ENCODE measurements at regions not wholly inside any gene's neighbourhood (a gene's known extent, or its start where the extent isn't known, plus 50 kb on each side); places are given as distances from the start of the nearest gene placed in this dataset.
"Not testable (repeated sequence)": the region's sequence is repeated elsewhere in the genome, so short reads cannot be mapped to it uniquely, and the experiment has no call there.

- DNase-seq: not testable (repeated sequence)
Observed at GRCh38 chr6:126673749-126674148, 333.8 kb downstream of the CENPW start.

GRCh38 chr6:126682440-126682839 lies 342.5 kb downstream of the CENPW start:
- no peak for DNase-seq

- no peak for DNase-seq
Observed at GRCh38 chr6:126685182-126685581, 345.3 kb downstream of the CENPW start.

GRCh38 chr6:126696921-126697693 lies 357.2 kb downstream of the CENPW start:
- DNase-seq: peak; percentile 41

- DNase-seq: no peak
Observed at GRCh38 chr6:126698732-126699240, 358.9 kb downstream of the CENPW start.

- DNase-seq: peak; percentile 16
Observed at GRCh38 chr6:126701676-126702560, 362.0 kb downstream of the CENPW start.

GRCh38 chr6:126716032-126716431 lies 376.1 kb downstream of the CENPW start:
- no peak for DNase-seq

- DNase-seq: no peak
Observed at GRCh38 chr6:126716826-126717509, 377.1 kb downstream of the CENPW start.

- no peak for DNase-seq
Observed at GRCh38 chr6:126718600-126719327, 378.8 kb downstream of the CENPW start.

GRCh38 chr6:126720304-126720703 lies 380.4 kb downstream of the CENPW start:
- no peak for DNase-seq

GRCh38 chr6:126721581-126722160 lies 381.8 kb downstream of the CENPW start:
- no peak for DNase-seq

GRCh38 chr6:126722411-126722810 lies 382.5 kb downstream of the CENPW start:
- no peak for DNase-seq

GRCh38 chr6:126723541-126724170 lies 383.7 kb downstream of the CENPW start:
- DNase-seq: no peak

- DNase-seq: no peak
Observed at GRCh38 chr6:126724821-126725220, 384.9 kb downstream of the CENPW start.

- not testable (repeated sequence) for DNase-seq
Observed at GRCh38 chr6:126726454-126726853, 386.5 kb downstream of the CENPW start.

GRCh38 chr6:126738146-126738545 lies 380.3 kb upstream of the RSPO3 start:
- peak; percentile 43 for DNase-seq

- DNase-seq: no peak
Observed at GRCh38 chr6:126738641-126739040, 379.8 kb upstream of the RSPO3 start.

- no peak for DNase-seq
Observed at GRCh38 chr6:126743076-126743475, 375.4 kb upstream of the RSPO3 start.

GRCh38 chr6:126747728-126748540 lies 370.5 kb upstream of the RSPO3 start:
- DNase-seq: no peak

- peak; percentile 61 for DNase-seq
Observed at GRCh38 chr6:126753606-126754005, 364.9 kb upstream of the RSPO3 start.
